A549 (cell line): ENCODE measurements at regions not wholly inside any gene's neighbourhood (a gene's known extent, or its start where the extent isn't known, plus 50 kb on each side); places are given as distances from the start of the nearest gene placed in this dataset.

Experiments
- CTCF ChIP-seq: fragments of >200 bp; sonication (Bioruptor Twin); formaldehyde crosslinking; IDR thresholded peaks from 3 replicates; pipeline ENCODE4 v1.5.1; 2016
- HOXB13 ChIP-seq: fragments of 250-450 bp; sonication (Bioruptor Pico); IDR thresholded peaks from 2 replicates; pipeline ENCODE4 v1.5.0; 2020; ENCODE audit warnings: low read depth, mild to moderate bottlenecking, moderate library complexity
- JUNB ChIP-seq: fragments of >200 bp; sonication (Bioruptor Twin); formaldehyde crosslinking; IDR thresholded peaks from 2 replicates; pipeline ENCODE4 v1.6.1; 2016
- MAX ChIP-seq: IDR thresholded peaks from 2 replicates; pipeline ENCODE4 v1.6.1; 2012
- POLR2A ChIP-seq: IDR thresholded peaks from 2 replicates; pipeline ENCODE4 v1.6.1; 2012; ENCODE audit warnings: mild to moderate bottlenecking, low read length
- SREBF2 ChIP-seq: fragments of 450-650 bp; IDR thresholded peaks from 2 replicates; pipeline ENCODE4 v1.6.1; 2014; ENCODE audit warnings: mild to moderate bottlenecking, moderate library complexity

GRCh38 chr3:159273070-159273469, 471.2 kb downstream of the MFSD1 start:
- no peak for TF ChIP-seq CTCF
- TF ChIP-seq HOXB13 = no peak
- TF ChIP-seq SREBF2 = no peak
- no peak for TF ChIP-seq POLR2A
- no peak for TF ChIP-seq MAX
- no peak for TF ChIP-seq JUNB
